ENCODE measurements at regions not wholly inside any gene's neighbourhood (a gene's known extent, or its start where the extent isn't known, plus 50 kb on each side); places are given as distances from the start of the nearest gene placed in this dataset.

- H3K27ac ChIP-seq: no peak overlapping the region
- TF ChIP-seq ZFX (IDR thresholded peaks at IDR 0.05; ENCODE audit: borderline replicate concordance) (no peak), CTCF (IDR thresholded peaks at IDR 0.05) (peak; percentile 88)
These were observed 56.1 kb upstream of the SLC35G4 start for GRCh38 chr18:11553098-11553940.

- TF ChIP-seq ZFX (IDR thresholded peaks at IDR 0.05; ENCODE audit: borderline replicate concordance) (no peak), CTCF (IDR thresholded peaks at IDR 0.05) (no peak)
- no peak overlapping the region for H3K27ac ChIP-seq
These were observed 60.4 kb upstream of the SLC35G4 start for GRCh38 chr18:11548916-11549551.

GRCh38 chr18:11548396-11548795 is 61.0 kb upstream of the SLC35G4 start:
- TF ChIP-seq ZFX (IDR thresholded peaks at IDR 0.05; ENCODE audit: borderline replicate concordance) (no peak), CTCF (IDR thresholded peaks at IDR 0.05) (no peak)
- no peak overlapping the region for H3K27ac ChIP-seq

GRCh38 chr18:11544060-11544633 is 65.2 kb upstream of the SLC35G4 start:
- TF ChIP-seq ZFX (IDR thresholded peaks at IDR 0.05; ENCODE audit: borderline replicate concordance) (no peak), CTCF (IDR thresholded peaks at IDR 0.05) (no peak)
- H3K27ac ChIP-seq: no peak overlapping the region

GRCh38 chr18:11541179-11541578 is 68.2 kb upstream of the SLC35G4 start:
- TF ChIP-seq CTCF (IDR thresholded peaks at IDR 0.05) (no peak), ZFX (IDR thresholded peaks at IDR 0.05; ENCODE audit: borderline replicate concordance) (no peak)
- no peak overlapping the region for H3K27ac ChIP-seq

GRCh38 chr18:11533942-11534496 is 75.4 kb upstream of the SLC35G4 start:
- no peak for TF ChIP-seq CTCF (IDR thresholded peaks at IDR 0.05)
- TF ChIP-seq ZFX (IDR thresholded peaks at IDR 0.05; ENCODE audit: borderline replicate concordance): no peak
- H3K27ac ChIP-seq: no peak overlapping the region

Data from 22Rv1 (cell line).